Middle frontal gyrus (tissue), 1 donor: ENCODE measurements at regions not wholly inside any gene's neighbourhood (a gene's known extent, or its start where the extent isn't known, plus 50 kb on each side); places are given as distances from the start of the nearest gene placed in this dataset.

Experiments used
- DNase-seq: peaks from one replicate; pipeline ENCODE4 v3.0.0-alpha.2; 2015; ENCODE audit warnings: low spot score; ENCODE audit errors: extremely low spot score

GRCh38 chr2:203812294-203813221, 55.0 kb upstream of the CTLA4 start:
- DNase-seq: no peak

GRCh38 chr2:203813684-203814083, 53.9 kb upstream of the CTLA4 start:
- DNase-seq: no peak

- DNase-seq: peak; percentile 62
Observed at GRCh38 chr2:203814661-203815540, 52.7 kb upstream of the CTLA4 start.

GRCh38 chr2:203815541-203815898, 52.1 kb upstream of the CTLA4 start:
- no peak for DNase-seq

- no peak for DNase-seq
Observed at GRCh38 chr2:203817147-203817546, 50.4 kb upstream of the CTLA4 start.
